ENCODE measurements at regions not wholly inside any gene's neighbourhood (a gene's known extent, or its start where the extent isn't known, plus 50 kb on each side); places are given as distances from the start of the nearest gene placed in this dataset.

- DNase-seq, result no peak
These were observed 122.1 kb upstream of the ISX start for GRCh38 chr22:34943830-34944229.

- DNase-seq, result no peak
These were observed 119.5 kb upstream of the ISX start for GRCh38 chr22:34946339-34946985.

DNA sequence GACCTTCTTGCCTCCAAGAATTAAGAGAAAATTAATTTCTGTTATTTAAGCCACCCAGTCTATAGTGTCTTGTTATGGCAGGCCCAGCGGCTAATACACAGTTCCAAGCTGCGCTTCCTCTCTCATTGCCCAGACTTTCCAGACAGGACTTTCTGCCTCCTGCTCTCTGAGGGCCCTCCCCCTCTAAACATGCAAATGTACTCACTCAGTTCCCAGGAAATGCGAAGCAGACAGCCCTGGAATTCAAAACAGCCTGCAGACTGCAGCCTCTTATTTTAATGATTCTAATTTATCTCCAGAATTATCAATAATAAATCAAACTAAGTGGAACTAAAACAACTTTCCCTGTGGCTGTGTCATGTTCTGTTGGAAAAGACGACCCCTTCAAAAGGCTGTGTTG is 115.5 kb upstream of the ISX start:
- DNase-seq, result no peak

- DNase-seq, result no peak
These were observed 114.7 kb upstream of the ISX start for GRCh38 chr22:34951212-34951611.

DNA sequence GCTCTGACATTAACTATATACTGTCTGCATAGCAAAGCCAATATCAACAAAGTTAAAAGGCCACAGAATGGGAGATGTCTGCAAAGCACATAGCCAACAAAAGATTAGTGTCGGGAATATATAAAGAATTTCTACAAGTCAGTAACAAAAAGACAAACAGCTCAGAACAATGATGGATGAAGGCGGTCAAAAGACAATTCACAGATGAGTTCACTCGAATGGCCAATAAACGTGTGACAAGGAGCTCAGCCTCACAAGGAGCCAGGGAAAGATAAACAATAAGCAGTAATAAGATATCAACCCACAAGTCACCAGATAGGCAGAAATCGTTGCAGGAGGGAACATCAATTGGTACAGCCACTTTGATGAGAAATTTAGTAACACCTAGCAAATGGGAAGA is 106.0 kb upstream of the ISX start:
- DNase-seq, result no peak

DNA sequence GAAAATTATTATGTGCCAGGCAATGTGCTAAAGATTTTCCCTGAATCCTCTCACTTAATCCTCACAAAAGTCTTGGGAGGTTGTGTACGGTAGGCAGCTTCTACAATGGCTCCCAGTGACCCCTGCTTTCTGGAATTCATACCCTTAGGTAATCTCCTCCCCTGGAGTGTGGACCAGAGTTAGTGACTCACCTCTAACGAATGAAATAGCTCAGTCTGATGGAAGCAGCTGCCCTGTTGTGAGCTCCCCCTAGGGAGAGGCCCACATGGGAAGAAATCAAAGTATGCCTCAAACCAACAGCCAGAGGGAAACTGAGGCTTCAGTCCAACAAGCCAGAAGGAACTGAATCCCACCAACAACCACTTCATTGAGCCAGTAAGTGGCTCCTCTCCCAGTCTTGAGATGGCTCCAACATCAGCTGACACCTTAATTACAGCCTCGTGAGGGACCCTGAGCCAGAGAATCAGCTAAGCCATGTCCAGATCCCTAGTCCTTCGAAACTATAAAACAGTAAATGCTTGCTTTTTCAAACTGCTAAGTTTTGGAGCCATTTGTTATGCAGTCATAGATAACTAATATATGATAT is 98.9 kb upstream of the ISX start:
- DNase-seq, result no peak

DNA sequence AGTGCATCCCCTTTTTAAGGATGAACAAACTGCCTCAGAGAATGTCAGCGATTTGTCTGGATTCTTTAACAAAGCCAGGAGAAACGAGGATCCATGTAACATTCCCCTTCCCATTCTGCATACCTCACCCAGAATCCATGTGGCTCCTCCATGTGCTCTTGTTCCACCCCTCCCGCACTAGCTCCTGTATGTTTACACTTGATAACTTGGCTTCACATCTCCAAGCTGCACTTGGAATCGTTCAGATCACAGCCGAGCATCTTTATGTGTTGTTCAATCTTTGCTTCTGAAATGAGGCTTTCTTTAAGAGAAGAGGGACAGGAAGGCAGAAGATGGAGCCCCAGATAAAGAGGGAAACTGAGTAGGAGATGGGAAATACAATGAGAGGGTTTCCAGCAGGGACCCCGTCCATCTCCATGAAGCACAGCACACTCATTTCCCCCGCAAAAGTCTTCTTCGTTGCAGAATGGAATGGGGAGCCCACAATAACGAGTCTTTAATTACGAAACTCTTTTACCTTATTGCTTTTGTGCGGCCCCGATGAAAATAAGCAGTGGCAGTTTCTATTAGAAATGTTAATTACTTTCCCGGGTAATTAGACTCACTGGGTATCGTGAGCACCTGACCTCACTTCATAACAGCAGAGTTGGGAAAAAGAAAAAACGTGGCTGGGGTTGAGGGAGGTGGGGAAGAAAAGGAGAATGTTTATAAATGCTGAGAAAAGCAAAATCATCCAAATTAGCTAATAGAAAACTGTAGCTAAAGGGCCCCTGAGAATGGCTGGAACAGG is 96.8 kb upstream of the ISX start:
- no peak for DNase-seq

DNA sequence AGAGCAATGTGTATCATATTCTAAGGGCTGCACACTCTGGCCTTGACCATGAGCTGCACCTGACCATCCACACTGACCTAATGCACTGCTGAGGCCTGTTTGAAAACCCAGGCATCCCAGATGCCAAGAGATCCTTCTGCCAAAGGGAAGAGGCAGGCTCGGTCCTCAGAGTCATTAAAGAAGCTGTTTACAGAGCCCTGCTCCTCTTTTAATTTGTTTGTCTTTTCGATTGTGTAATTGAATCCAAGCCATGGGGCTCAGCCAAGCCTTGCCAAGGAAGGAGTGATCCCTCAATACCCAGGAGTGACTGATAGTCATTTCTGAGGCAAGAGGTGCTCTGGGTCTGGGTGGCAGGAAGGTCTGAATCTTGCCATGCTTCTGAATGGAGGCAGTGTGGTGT is 94.5 kb upstream of the ISX start:
- no peak for DNase-seq

- DNase-seq, result no peak
These were observed 93.6 kb upstream of the ISX start for GRCh38 chr22:34972191-34972897.

DNA sequence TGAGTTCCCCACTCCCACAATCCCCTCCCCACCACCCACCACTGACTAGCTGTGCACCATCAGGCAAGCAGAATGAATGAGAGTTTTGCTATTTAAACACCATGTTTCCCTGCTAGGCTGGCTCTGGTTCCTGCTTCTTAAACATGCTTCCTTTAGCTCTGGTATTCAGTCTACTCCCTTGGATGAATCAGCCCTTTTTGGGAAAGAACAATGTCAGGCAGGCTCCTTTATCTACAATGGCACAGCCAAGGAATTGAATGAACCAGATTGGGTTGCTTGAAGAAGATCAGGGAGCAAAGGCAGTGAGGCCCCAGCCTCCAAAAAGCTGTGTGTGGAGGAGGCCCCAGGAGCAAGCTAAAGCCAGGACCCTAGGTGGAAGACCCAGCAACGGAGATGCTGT is 92.9 kb upstream of the ISX start:
- DNase-seq, result no peak

- DNase-seq, result no peak
These were observed 92.0 kb upstream of the ISX start for GRCh38 chr22:34973926-34974325.

GRCh38 chr22:34975721-34976120 is 90.2 kb upstream of the ISX start:
- DNase-seq, result no peak

DNA sequence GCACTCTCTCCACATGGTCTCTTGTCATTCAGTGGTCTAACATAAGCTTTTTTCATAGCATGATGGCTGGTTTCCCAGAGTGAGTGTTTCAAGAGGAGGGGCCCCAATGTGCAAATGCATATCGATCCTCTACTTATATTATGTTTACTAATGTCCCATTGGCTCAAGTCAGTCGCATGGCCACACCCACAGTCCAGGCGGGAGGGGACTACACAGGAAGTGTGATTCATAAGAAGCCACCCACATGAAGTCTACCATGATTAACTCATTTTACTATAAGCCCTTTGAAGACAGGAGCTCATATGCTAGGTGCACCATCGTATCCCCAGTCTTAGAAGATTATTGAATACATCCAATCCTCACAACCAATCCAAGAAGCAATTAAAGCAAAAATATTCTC is 89.5 kb upstream of the ISX start:
- DNase-seq, result peak; percentile 1

- no peak for DNase-seq
These were observed 89.1 kb upstream of the ISX start for GRCh38 chr22:34976886-34977285.

DNA sequence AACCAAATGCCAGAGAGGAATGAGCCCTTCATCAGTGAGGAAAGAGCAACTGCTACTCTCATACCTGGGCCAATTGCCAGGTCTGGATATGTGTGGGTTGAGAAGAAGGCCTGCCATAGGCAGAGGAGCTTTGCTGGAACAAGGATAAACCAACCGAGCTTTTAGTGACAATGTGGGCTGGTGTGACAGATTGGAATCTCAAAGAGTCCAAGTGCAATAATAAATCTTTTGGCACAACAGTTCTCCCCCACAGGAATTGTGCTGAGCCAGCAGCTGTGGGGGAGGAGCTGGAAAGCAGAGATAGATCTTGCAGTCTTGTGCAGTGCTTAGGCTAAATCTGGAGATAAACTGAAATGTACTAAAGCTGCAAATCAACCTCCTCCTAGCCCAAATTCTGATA is 79.4 kb upstream of the ISX start:
- DNase-seq, result no peak

GRCh38 chr22:34992672-34993071 is 73.3 kb upstream of the ISX start:
- DNase-seq, result no peak

DNA sequence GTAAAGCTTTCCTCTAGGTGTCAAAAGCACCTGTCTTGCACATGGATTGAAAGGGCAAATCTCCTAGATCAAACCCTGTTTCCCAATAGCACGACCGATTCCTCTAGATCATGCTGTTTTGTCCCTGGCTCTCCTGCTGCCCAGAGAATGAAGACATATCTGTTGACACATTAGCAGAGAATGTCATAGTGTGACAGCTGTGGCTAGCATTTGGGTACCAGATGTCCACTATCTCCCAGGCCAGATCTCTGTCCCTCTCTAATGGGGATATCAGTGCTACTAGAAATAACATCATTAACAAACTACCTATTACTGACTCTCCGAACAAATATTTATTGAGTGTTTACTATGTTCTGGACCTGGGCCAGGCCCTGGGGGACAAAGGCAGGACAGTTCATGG is 72.4 kb upstream of the ISX start:
- DNase-seq, result no peak

- DNase-seq, result no peak
These were observed 68.2 kb upstream of the ISX start for GRCh38 chr22:34997633-34998299.

- DNase-seq, result no peak
These were observed 67.0 kb upstream of the ISX start for GRCh38 chr22:34998921-34999320.

GRCh38 chr22:35008213-35008612 is 57.7 kb upstream of the ISX start:
- DNase-seq, result no peak

- no peak for DNase-seq
These were observed 55.4 kb upstream of the ISX start for GRCh38 chr22:35010543-35010942.

GRCh38 chr22:35014812-35015211 is 51.1 kb upstream of the ISX start:
- DNase-seq, result no peak

All from activated CD4-positive, alpha-beta T cell treated with anti-CD3 and anti-CD28 coated beads, Interleukin-2, amount 50 U/mL, for 16 hours (primary cell).